ENCODE measurements at regions not wholly inside any gene's neighbourhood (a gene's known extent, or its start where the extent isn't known, plus 50 kb on each side); places are given as distances from the start of the nearest gene placed in this dataset.

DNA sequence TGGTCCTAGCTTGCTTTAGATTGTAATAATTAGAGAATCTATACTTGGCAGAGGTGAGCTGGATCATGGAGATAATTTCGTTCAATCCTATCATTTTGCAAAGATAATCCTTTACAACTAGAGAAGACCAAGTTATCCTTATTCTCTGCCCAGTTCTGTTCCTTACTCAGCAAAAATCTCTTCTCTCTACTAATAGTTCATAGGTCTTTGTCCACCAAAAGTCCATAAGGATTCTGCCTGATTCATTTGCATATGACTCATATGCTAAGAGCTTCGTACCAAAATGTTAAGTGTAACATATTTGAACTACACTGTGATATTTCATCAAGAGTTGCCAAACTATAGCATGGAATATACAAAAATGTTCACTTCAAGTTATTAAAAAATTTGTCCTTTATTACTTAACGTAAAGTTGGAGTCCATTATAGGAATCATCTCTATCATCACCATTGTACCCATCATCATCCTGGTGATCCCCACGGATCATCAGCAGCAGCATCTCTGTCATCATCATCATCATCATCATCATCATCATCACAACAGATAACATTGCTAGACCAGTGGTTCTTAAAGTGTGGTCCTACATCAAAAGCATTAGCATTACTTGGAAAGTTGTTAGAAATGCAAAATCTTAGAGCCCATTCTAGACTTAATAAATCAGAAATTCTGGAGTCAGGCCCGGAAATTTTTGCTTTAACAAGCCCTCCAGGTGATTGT lies 463.0 kb downstream of the DHX35 start:
- TF ChIP-seq CTCF (IDR thresholded peaks at IDR 0.05) (no peak), ZNF317 (CRISPR knock-in tag; IDR thresholded peaks at IDR 0.05; ENCODE audit: borderline replicate concordance, low read depth) (no peak), SP1 (CRISPR knock-in tag; conservative IDR thresholded peaks at IDR 0.05) (no peak), JUN (CRISPR knock-in tag; IDR thresholded peaks at IDR 0.05) (no peak), NR1H2 (CRISPR knock-in tag; IDR thresholded peaks at IDR 0.05) (no peak), TEAD4 (CRISPR knock-in tag; IDR thresholded peaks at IDR 0.05) (no peak), IRF1 (CRISPR knock-in tag; IDR thresholded peaks at IDR 0.05) (no peak)

All from WTC11 (cell line).